OCI-LY3 (cell line): ENCODE measurements at regions not wholly inside any gene's neighbourhood (a gene's known extent, or its start where the extent isn't known, plus 50 kb on each side); places are given as distances from the start of the nearest gene placed in this dataset.

Experiments
- CTCF ChIP-seq: fragments of 200-600, 300-600 bp; sonication (generic); IDR thresholded peaks from 2 replicates; pipeline ENCODE4 v1.5.1; 2014; ENCODE audit warnings: antibody characterized with exemption, low read length, low read depth
- EZH2phosphoT487 ChIP-seq: fragments of 200-600 bp; shearing (Covaris generic); IDR thresholded peaks from 2 replicates; pipeline ENCODE4 v1.6.1; 2018; ENCODE audit warnings: antibody characterized with exemption, mixed run types, low read depth

DNA sequence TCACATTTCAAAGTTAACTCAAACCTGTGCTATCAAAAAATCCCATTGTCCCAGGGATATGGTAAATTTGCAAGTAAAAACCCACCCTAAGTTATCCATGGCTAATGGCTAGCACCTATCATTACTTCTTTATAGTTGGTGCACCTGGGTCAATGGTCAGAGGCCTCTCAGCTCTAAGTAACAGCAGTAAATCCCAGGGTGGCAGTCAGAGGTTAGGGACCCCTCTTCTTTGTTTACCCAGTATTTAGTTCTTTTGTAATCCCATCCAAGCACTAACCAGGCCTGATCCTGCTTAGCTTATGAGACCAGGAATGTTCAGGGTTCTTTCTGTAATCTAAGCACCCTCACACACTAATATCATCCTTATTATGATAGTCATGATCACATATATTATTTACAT lies 52.1 kb upstream of the WWC1 start:
- TF ChIP-seq CTCF, result no peak
- no peak for TF ChIP-seq EZH2phosphoT487
